Retinal pigment epithelial cell (primary cell): ENCODE measurements at regions not wholly inside any gene's neighbourhood (a gene's known extent, or its start where the extent isn't known, plus 50 kb on each side); places are given as distances from the start of the nearest gene placed in this dataset.

ENCODE experiments used
- DNase-seq: peaks from one replicate; pipeline ENCODE4 v3.0.0-alpha.2; 2010; ENCODE audit warnings: low read depth
- H3K4me3 ChIP-seq: 2 replicates; pipeline ENCODE4 v1.5.1; 2011; ENCODE audit warnings: mild to moderate bottlenecking, low read length, control low read depth, moderate library complexity
- TF ChIP-seq, protein P1 (sequence below): conservative IDR thresholded peaks from 2 replicates; pipeline ENCODE4 v1.5.1; 2011; ENCODE audit warnings: low read depth, low read length, control low read depth, inconsistent platforms

DNA sequence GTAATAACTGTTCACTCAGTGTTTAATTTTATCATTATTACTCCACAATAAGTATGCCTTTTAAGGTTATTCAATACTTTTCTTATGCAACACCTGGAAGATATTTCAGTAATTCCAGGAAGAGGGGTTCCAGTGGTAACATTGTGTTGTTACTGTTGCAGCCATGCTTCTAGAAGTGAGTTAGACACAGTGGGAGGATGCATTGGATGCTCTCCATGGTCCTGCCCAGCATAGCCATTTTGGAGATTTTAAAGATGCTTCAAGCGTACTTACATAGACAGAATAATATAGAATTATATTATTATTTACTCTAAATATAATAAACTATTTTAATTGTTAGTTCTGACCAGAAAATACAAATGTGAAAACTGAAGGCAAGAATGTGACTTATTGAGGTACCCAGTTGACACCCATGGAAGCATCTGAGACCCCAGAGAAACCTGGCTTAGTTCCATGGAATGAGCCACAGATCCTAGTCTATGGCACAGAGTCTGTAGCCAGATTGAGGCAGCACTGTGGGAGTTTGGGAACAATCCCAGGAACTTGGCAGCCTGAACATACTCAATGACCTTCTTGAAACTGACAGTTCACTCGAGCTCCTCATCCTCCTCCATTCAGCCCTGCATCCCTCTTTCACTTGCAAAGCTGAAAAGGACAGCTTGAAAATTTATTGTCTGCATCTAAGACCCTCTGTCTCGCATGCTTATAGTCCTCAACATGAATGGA lies 190.1 kb upstream of the HS3ST4 start:
- TF ChIP-seq, protein P1, sequence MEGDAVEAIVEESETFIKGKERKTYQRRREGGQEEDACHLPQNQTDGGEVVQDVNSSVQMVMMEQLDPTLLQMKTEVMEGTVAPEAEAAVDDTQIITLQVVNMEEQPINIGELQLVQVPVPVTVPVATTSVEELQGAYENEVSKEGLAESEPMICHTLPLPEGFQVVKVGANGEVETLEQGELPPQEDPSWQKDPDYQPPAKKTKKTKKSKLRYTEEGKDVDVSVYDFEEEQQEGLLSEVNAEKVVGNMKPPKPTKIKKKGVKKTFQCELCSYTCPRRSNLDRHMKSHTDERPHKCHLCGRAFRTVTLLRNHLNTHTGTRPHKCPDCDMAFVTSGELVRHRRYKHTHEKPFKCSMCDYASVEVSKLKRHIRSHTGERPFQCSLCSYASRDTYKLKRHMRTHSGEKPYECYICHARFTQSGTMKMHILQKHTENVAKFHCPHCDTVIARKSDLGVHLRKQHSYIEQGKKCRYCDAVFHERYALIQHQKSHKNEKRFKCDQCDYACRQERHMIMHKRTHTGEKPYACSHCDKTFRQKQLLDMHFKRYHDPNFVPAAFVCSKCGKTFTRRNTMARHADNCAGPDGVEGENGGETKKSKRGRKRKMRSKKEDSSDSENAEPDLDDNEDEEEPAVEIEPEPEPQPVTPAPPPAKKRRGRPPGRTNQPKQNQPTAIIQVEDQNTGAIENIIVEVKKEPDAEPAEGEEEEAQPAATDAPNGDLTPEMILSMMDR, result no peak
- no peak for DNase-seq
- no peak overlapping the region for H3K4me3 ChIP-seq

DNA sequence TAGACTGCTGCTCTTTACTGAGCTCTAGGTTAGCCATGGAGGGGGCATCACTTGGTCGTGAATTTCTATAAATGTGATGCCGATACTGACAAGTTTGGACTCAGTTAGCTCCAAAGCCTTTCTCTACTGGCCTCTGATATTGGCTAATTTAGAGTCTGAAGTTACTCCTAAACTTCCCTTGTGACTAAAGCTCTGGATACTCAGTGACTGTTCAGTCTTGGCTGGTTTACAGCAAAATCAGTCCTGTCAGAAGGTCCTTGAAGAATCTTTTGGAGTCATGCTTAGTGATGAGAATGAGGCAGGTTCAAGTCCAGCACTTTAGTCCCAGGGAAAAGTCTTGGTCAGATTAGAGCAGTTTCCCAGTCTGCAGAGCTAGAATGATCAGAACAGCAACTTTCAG lies 197.5 kb upstream of the HS3ST4 start:
- DNase-seq, result no peak
- no peak overlapping the region for H3K4me3 ChIP-seq
- TF ChIP-seq, protein P1, result no peak

DNA sequence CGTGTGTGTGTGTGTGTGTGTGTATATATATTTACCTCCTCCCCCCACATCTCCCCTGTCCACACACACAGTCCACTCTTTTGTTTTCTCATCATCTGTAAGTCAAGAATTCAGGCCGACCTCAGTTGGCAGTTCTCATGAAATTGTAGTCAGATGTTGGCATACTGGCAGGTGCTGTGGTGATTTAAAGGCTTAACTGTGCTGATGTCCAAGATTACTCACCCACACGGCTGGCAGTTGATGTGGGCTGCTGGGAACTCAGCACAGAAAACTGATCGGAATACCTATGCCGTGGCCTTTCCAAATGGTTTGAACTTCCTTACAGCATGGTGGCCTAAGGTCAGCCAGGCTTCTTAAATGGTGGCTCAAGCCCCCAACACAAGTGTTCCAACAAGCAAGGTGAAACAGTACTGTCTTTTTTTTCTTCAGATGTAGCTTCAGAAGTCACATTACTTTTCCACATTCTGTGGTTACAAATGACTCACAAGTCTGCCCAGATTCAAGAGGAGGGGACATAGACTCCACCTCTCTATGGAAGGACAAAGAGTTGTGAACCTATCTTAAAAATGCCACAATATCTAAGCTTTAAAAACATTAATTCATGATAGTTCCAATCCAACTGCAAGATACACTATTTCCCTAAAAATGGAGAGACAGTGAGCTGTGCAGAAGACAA lies 198.5 kb upstream of the HS3ST4 start:
- peak; percentile 77 for DNase-seq
- TF ChIP-seq, protein P1, result no peak
- no peak overlapping the region for H3K4me3 ChIP-seq

DNA sequence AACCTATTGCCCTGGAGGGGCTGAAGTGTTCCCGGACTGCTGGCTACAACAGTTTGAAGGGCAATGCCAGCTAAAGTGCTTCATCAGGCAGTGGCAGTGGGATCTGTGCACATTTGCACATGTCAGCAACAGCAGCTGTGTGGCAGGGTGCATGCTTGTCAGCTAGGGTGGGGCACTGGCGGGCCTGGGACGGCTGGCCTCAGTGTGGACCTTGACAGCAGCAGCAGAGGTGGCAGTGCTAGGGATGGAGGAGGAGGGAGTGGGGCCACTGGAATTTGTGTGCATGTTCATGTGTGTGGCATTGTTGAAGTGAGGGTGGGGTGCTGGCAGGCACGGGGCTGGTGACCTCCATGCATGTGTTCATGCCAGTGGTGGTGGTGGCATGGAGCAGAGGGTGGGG lies 203.3 kb upstream of the HS3ST4 start:
- TF ChIP-seq, protein P1, result no peak
- DNase-seq, result no peak

DNA sequence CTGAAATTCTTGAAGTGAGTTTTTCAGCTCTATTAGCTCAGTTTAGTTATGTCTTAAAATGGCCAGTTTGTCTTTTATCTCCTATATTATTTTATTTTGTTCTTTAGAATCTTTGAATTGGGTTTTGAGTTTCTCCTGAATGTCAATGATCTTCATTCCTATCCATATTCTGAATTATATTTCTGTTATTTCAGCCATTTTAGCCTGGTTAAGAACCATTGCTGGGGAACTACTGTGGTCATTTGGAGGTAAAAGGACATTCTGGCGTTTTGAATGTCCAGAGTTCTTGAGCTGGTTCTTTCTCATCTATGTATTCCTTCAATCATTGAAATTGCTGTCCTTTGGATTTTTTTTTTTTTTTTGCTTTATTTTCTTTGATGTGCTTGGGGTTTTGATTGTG lies 203.9 kb upstream of the HS3ST4 start:
- TF ChIP-seq, protein P1, result no peak
- no peak overlapping the region for H3K4me3 ChIP-seq
- DNase-seq, result no peak

More for the DNA sequence above, 203.3 kb upstream of the HS3ST4 start:
- H3K4me3 ChIP-seq, result no peak overlapping the region

DNA sequence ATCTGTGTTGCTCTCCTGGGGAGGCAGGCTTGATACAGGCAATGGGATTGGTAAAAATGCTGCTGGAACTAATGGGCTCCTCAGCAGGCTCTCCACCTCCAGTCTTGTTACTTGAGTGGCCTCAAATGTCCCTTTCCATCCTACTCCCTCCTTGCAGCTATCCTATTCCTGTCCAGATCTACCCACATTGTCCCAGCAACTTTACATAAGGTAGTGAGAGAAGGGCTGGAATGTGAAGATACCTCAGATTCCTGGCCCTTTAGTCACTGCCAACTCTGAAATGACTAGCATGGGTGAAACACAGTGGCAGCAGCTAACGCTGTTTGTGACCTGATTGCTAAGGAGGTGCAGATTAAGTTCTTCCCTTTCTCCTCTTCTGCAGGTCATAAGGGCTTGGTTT lies 210.1 kb upstream of the HS3ST4 start:
- DNase-seq, result peak; percentile 33

DNA sequence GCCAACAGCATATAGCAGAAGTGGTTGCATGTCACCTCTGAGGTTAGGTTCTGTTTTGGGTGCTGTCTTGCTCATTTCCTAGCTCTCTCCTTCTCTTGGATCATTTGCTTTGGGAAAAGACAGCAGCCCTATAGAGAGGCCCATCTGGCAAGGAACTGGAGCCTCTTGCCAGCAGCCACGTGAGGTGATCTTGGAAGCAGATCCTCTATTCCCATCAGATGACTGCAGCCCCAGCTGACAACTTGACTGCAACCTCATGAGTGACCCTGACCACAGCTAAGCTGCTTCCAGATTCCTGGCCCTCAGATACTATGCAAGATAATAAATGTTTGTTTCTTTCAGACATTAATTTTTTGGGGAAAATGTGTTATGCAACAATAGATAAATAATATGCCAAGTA lies 213.3 kb upstream of the HS3ST4 start:
- DNase-seq, result peak; percentile 64
- no peak overlapping the region for H3K4me3 ChIP-seq
- TF ChIP-seq, protein P1, result no peak

More for the DNA sequence above, 210.1 kb upstream of the HS3ST4 start:
- H3K4me3 ChIP-seq, result no peak overlapping the region
- TF ChIP-seq, protein P1, result no peak
